SU-DHL-6 (cell line): ENCODE measurements at regions not wholly inside any gene's neighbourhood (a gene's known extent, or its start where the extent isn't known, plus 50 kb on each side); places are given as distances from the start of the nearest gene placed in this dataset.

ENCODE experiments used
- H2AFZ ChIP-seq: fragments of 200-600 bp; sonication (generic); 2 replicates; pipeline ENCODE4 v1.6.1; 2014; ENCODE audit warnings: low read depth, mild to moderate bottlenecking, moderate library complexity, mixed read lengths, antibody characterized with exemption, low read length; ENCODE audit not compliant: severe bottlenecking
- H3F3A ChIP-seq: fragments of 200-600 bp; shearing (Covaris generic); 2 replicates; pipeline ENCODE4 v1.6.0; 2016; ENCODE audit warnings: antibody characterized with exemption, mild to moderate bottlenecking; ENCODE audit not compliant: insufficient read depth
- H3K27ac ChIP-seq: fragments of 200-600 bp; sonication (generic); 2 replicates; pipeline ENCODE4 v1.5.1; 2016; ENCODE audit warnings: low read depth, mild to moderate bottlenecking, low read length, moderate library complexity, mixed read lengths
- H3K27me3 ChIP-seq: fragments of 200-600 bp; sonication (generic), shearing (Covaris generic); 2 replicates; pipeline ENCODE4 v1.6.0; 2014; ENCODE audit warnings: mild to moderate bottlenecking, low read length
- H3K36me3 ChIP-seq: fragments of 200-600 bp; sonication (generic); 2 replicates; pipeline ENCODE4 v1.6.1; 2014; ENCODE audit warnings: mild to moderate bottlenecking, low read length, mixed read lengths
- H3K4me2 ChIP-seq: fragments of 300-600, 200-600 bp; shearing (Covaris generic), sonication (generic); 2 replicates; pipeline ENCODE4 v1.6.0; 2014; ENCODE audit warnings: low read length, low read depth, mild to moderate bottlenecking; ENCODE audit not compliant: poor library complexity, severe bottlenecking
- H3K4me3 ChIP-seq: fragments of 200-600 bp; sonication (generic); 2 replicates; pipeline ENCODE4 v1.5.1; 2014; ENCODE audit warnings: antibody characterized with exemption, low read length, mild to moderate bottlenecking, mixed read lengths; ENCODE audit not compliant: insufficient read depth, poor library complexity, severe bottlenecking
- H3K79me2 ChIP-seq: fragments of 200-600 bp; sonication (generic); 2 replicates; pipeline ENCODE4 v1.6.1; 2014; ENCODE audit warnings: mild to moderate bottlenecking, low read length, moderate library complexity; ENCODE audit not compliant: insufficient read depth
- H3K9ac ChIP-seq: fragments of 200-600 bp; sonication (generic); 2 replicates; pipeline ENCODE4 v1.7.0; 2014; ENCODE audit warnings: mild to moderate bottlenecking, low read length
- H3K9me2 ChIP-seq: fragments of 200-600 bp; sonication (generic); replicated peaks from 2 replicates; pipeline ENCODE4 v1.6.1; 2014; ENCODE audit warnings: low read length; ENCODE audit not compliant: insufficient read depth
- H3K9me3 ChIP-seq: fragments of 200-600 bp; sonication (generic); 2 replicates; pipeline ENCODE4 v1.6.1; 2014; ENCODE audit warnings: low read length, mixed read lengths; ENCODE audit not compliant: insufficient read depth
- H4K20me1 ChIP-seq: fragments of 200-600 bp; sonication (generic); 2 replicates; pipeline ENCODE4 v1.6.1; 2014; ENCODE audit warnings: low read depth, mild to moderate bottlenecking, antibody characterized with exemption, low read length, moderate library complexity, mixed read lengths
- CTCF ChIP-seq: fragments of 200-600 bp; sonication (generic); IDR thresholded peaks from one replicate; pipeline ENCODE4 v1.5.1; 2017; ENCODE audit warnings: antibody characterized with exemption, mild to moderate bottlenecking, low read length, moderate library complexity; ENCODE audit not compliant: insufficient read depth, poor library complexity, severe bottlenecking
- EZH2phosphoT487 ChIP-seq: fragments of 200-600 bp; sonication (generic), shearing (Covaris generic); conservative IDR thresholded peaks from 2 replicates; pipeline ENCODE4 v1.6.1; 2018; ENCODE audit warnings: mild to moderate bottlenecking, antibody characterized with exemption, low read length, moderate library complexity, mixed read lengths

GRCh38 chr16:26992666-26993349 lies 73.9 kb upstream of the C16orf82 start:
- Histone ChIP-seq H3K27me3 (no peaks in the 10 kb centered on the region), H4K20me1 (no peaks in the 10 kb centered on the region), H3K4me2 (no peak overlapping the region), H3K9ac (no peak overlapping the region), H3K9me3 (no peaks in the 10 kb centered on the region), H3F3A (no peaks in the 10 kb centered on the region), H3K4me3 (no peak overlapping the region), H3K79me2 (no peaks in the 10 kb centered on the region), H3K9me2 (no peaks in the 10 kb centered on the region), H2AFZ (no peak overlapping the region), H3K27ac (no peak overlapping the region), H3K36me3 (no peaks in the 10 kb centered on the region)
- TF ChIP-seq EZH2phosphoT487 = no peak
- TF ChIP-seq CTCF = no peak

- Histone ChIP-seq H3K4me3 (no peak overlapping the region), H3K9ac (no peak overlapping the region), H2AFZ (no peak overlapping the region), H3K36me3 (no peaks in the 10 kb centered on the region), H3K27me3 (no peaks in the 10 kb centered on the region), H3K27ac (no peak overlapping the region), H4K20me1 (no peaks in the 10 kb centered on the region), H3F3A (no peaks in the 10 kb centered on the region), H3K9me2 (no peaks in the 10 kb centered on the region), H3K79me2 (no peaks in the 10 kb centered on the region), H3K4me2 (no peak overlapping the region), H3K9me3 (no peaks in the 10 kb centered on the region)
- TF ChIP-seq CTCF (no peak), EZH2phosphoT487 (no peak)
Observed at GRCh38 chr16:26993511-26993910, 73.2 kb upstream of the C16orf82 start.

GRCh38 chr16:26993963-26994362 lies 72.8 kb upstream of the C16orf82 start:
- Histone ChIP-seq H3K9ac (no peak overlapping the region), H2AFZ (no peak overlapping the region), H3K79me2 (no peaks in the 10 kb centered on the region), H3K9me3 (no peaks in the 10 kb centered on the region), H3K4me2 (no peak overlapping the region), H3K9me2 (no peaks in the 10 kb centered on the region), H4K20me1 (no peaks in the 10 kb centered on the region), H3K27me3 (no peaks in the 10 kb centered on the region), H3K36me3 (no peaks in the 10 kb centered on the region), H3F3A (no peaks in the 10 kb centered on the region), H3K27ac (no peak overlapping the region), H3K4me3 (no peak overlapping the region)
- TF ChIP-seq CTCF (no peak), EZH2phosphoT487 (no peak)
